Natural killer cell (primary cell): ENCODE measurements at regions not wholly inside any gene's neighbourhood (a gene's known extent, or its start where the extent isn't known, plus 50 kb on each side); places are given as distances from the start of the nearest gene placed in this dataset.

Source experiments
- ATAC-seq, 3 donors: fragments of 150-1000 bp in 2 of 3; fragments of 200-7000 bp in 1 of 3; cut with Tn5 transposase; 1 replicate in 1 of 3; 2 replicates in 2 of 3; pipeline ENCODE4 v1.10.0; 2021; ENCODE audit warnings: mild to moderate bottlenecking in 2 of 3, moderate library complexity in 2 of 3
- DNase-seq, 2 donors: peaks; one replicate each; pipeline versions ENCODE4 v3.0.0 to v3.0.0-alpha.2; 2013 to 2021; ENCODE audit warnings: mixed read lengths in 1 of 2
- H3K27ac ChIP-seq: one replicate; pipeline ENCODE4 v1.5.1; 2013; ENCODE audit warnings: mild to moderate bottlenecking, low read length
- H3K27me3 ChIP-seq: one replicate; pipeline ENCODE4 v1.6.1; 2013; ENCODE audit warnings: low read length; ENCODE audit not compliant: control insufficient read depth, insufficient read depth
- H3K36me3 ChIP-seq: one replicate; pipeline ENCODE4 v1.6.1; 2013; ENCODE audit warnings: low read length; ENCODE audit not compliant: control insufficient read depth, insufficient read depth
- H3K4me1 ChIP-seq: one replicate; pipeline ENCODE4 v1.6.1; 2013; ENCODE audit warnings: low read length; ENCODE audit not compliant: control insufficient read depth, insufficient read depth
- H3K4me3 ChIP-seq: one replicate; pipeline ENCODE4 v1.5.1; 2013; ENCODE audit warnings: low read length
- H3K9me3 ChIP-seq: one replicate; pipeline ENCODE4 v1.6.1; 2013; ENCODE audit warnings: low read length; ENCODE audit not compliant: control insufficient read depth, insufficient read depth
- H3K27ac Mint-ChIP-seq, 2 donors: one replicate each; pipeline ENCODE4 v1.8.0; 2022; ENCODE audit warnings: mild to moderate bottlenecking in 2 of 2, mixed read lengths in 2 of 2, moderate library complexity in 1 of 2
- H3K27me3 Mint-ChIP-seq, 2 donors: one replicate each; pipeline ENCODE4 v1.8.0; 2022; ENCODE audit warnings: low read depth in 2 of 2, mixed read lengths in 2 of 2
- H3K36me3 Mint-ChIP-seq: one replicate; pipeline ENCODE4 v1.8.0; 2022; ENCODE audit warnings: mixed read lengths
- H3K4me1 Mint-ChIP-seq, 2 donors: one replicate each; pipeline ENCODE4 v1.8.0; 2022; ENCODE audit warnings: mixed read lengths in 2 of 2
- H3K4me3 Mint-ChIP-seq: one replicate; pipeline ENCODE4 v1.8.0; 2022; ENCODE audit warnings: mild to moderate bottlenecking, moderate library complexity, mixed read lengths
- H3K9me3 Mint-ChIP-seq, 2 donors: one replicate each; pipeline ENCODE4 v1.8.0; 2022; ENCODE audit warnings: mixed read lengths in 2 of 2
- CTCF ChIP-seq: fragments of 200-600 bp; IDR thresholded peaks from one replicate; pipeline ENCODE4 v1.8.0; 2022; ENCODE audit warnings: antibody characterized with exemption
- WGBS: methylation state at CpG from one replicate; pipeline ENCODE4 v1.1.7; 2013; ENCODE audit warnings: missing lambda C conversion rate; ENCODE audit not compliant: insufficient coverage; 5-methylcytosine and 5-hydroxymethylcytosine counted together
- intact Hi-C: fragments of 100-400 bp; cut with micrococcal nuclease; formaldehyde crosslinking; loops from one replicate; pipeline ENCODE4 v1.14.2; 2022

- Mint-ChIP-seq H3K27ac (no peak overlapping the region), H3K27me3 (peaks cover 19 to 54% of the 10 kb centered on the region in 2 donors), H3K36me3 (no peaks in the 10 kb centered on the region), H3K4me1 (no peaks in the 10 kb centered on the region), H3K9me3 (no peaks in the 10 kb centered on the region), H3K4me3 (no peak overlapping the region)
- intact Hi-C loops: no loop called here
- H3K4me1 ChIP-seq: no peaks in the 10 kb centered on the region
- H3K36me3 ChIP-seq: no peaks in the 10 kb centered on the region
- no peak overlapping the region for H3K4me3 ChIP-seq
- TF ChIP-seq CTCF: no peak
- no peak overlapping the region for H3K27ac ChIP-seq
- DNase-seq: no peak
- ATAC-seq: no peak
- H3K9me3 ChIP-seq: no peaks in the 10 kb centered on the region
- no peaks in the 10 kb centered on the region for H3K27me3 ChIP-seq
These were observed 274.4 kb upstream of the RORA start for GRCh38 chr15:61503383-61503969.

- Histone ChIP-seq H3K4me3 (no peak overlapping the region), H3K9me3 (no peaks in the 10 kb centered on the region), H3K27me3 (no peaks in the 10 kb centered on the region), H3K36me3 (no peaks in the 10 kb centered on the region), H3K4me1 (no peaks in the 10 kb centered on the region), H3K27ac (no peak overlapping the region)
- 79% methylated on average over 12 of the region's 12 CpGs for WGBS
- Mint-ChIP-seq H3K4me3 (no peak overlapping the region), H3K4me1 (no peaks in the 10 kb centered on the region), H3K9me3 (no peaks in the 10 kb centered on the region), H3K27ac (no peak overlapping the region), H3K27me3 (peaks cover 25 to 56% of the 10 kb centered on the region in 2 donors), H3K36me3 (no peaks in the 10 kb centered on the region)
- ATAC-seq: no peak
- TF ChIP-seq CTCF: no peak
- no peak for DNase-seq
- intact Hi-C loops: no loop called here
These were observed 272.8 kb upstream of the RORA start for GRCh38 chr15:61501815-61502389.

- H3K4me3 ChIP-seq: no peak overlapping the region
- H3K4me3 Mint-ChIP-seq: no peak overlapping the region
- DNase-seq (no peak), ATAC-seq (no peak)
- H3K4me1 ChIP-seq: no peaks in the 10 kb centered on the region
- no peak for TF ChIP-seq CTCF
- intact Hi-C loops: no loop called here
- H3K9me3 ChIP-seq: no peaks in the 10 kb centered on the region
- peaks cover 27 to 59% of the 10 kb centered on the region in 2 donors for H3K27me3 Mint-ChIP-seq
- H3K27me3 ChIP-seq: no peaks in the 10 kb centered on the region
- no peak overlapping the region for H3K27ac ChIP-seq
- H3K27ac Mint-ChIP-seq: no peak overlapping the region
- H3K36me3 ChIP-seq: no peaks in the 10 kb centered on the region
- no peaks in the 10 kb centered on the region for H3K9me3 Mint-ChIP-seq
- 96% methylated on average over 8 of the region's 9 CpGs for WGBS
- no peaks in the 10 kb centered on the region for H3K36me3 Mint-ChIP-seq
- no peaks in the 10 kb centered on the region for H3K4me1 Mint-ChIP-seq
These were observed 272.0 kb upstream of the RORA start for GRCh38 chr15:61500951-61501620.

- no peak overlapping the region for H3K27ac Mint-ChIP-seq
- H3K27me3 Mint-ChIP-seq: peaks cover 25 to 59% of the 10 kb centered on the region in 2 donors
- H3K4me1 Mint-ChIP-seq: no peaks in the 10 kb centered on the region
- no peak overlapping the region for H3K4me3 ChIP-seq
- intact Hi-C loops: no loop called here
- H3K27me3 ChIP-seq: no peaks in the 10 kb centered on the region
- no peaks in the 10 kb centered on the region for H3K9me3 Mint-ChIP-seq
- no peak overlapping the region for H3K27ac ChIP-seq
- no peaks in the 10 kb centered on the region for H3K36me3 Mint-ChIP-seq
- no peak overlapping the region for H3K4me3 Mint-ChIP-seq
- H3K4me1 ChIP-seq: no peaks in the 10 kb centered on the region
- no peaks in the 10 kb centered on the region for H3K9me3 ChIP-seq
- ATAC-seq (no peak), DNase-seq (no peak)
- H3K36me3 ChIP-seq: no peaks in the 10 kb centered on the region
- TF ChIP-seq CTCF: no peak
These were observed 271.4 kb upstream of the RORA start for GRCh38 chr15:61500523-61500922.
